ENCODE measurements at regions not wholly inside any gene's neighbourhood (a gene's known extent, or its start where the extent isn't known, plus 50 kb on each side); places are given as distances from the start of the nearest gene placed in this dataset.

GRCh38 chr3:174377684-174378083, 481.4 kb upstream of the NAALADL2 start:
- no peak for TF ChIP-seq CTCF (IDR thresholded peaks at IDR 0.05)
- TF ChIP-seq POLR2A (IDR thresholded peaks at IDR 0.05) = no peak

Data from body of pancreas (tissue), 4 donors.